ENCODE measurements at regions not wholly inside any gene's neighbourhood (a gene's known extent, or its start where the extent isn't known, plus 50 kb on each side); places are given as distances from the start of the nearest gene placed in this dataset.
"Not testable (repeated sequence)": the region's sequence is repeated elsewhere in the genome, so short reads cannot be mapped to it uniquely, and the experiment has no call there.

GRCh38 chr12:90235642-90236041, 527.0 kb upstream of the ATP2B1 start:
- Mint-ChIP-seq H3K27me3 (peaks cover 2% of the 10 kb centered on the region), H3K27ac (no peak overlapping the region), H3K36me3 (no peaks in the 10 kb centered on the region), H3K9me3 (peaks cover 2% of the 10 kb centered on the region), H3K4me1 (peaks cover 5% of the 10 kb centered on the region), H3K4me3 (no peak overlapping the region)
- ATAC-seq (ENCODE audit: low read depth) = no peak
- no peak for DNase-seq (ENCODE audit: low spot score in 2 of 2)

GRCh38 chr12:90234472-90234871, 525.8 kb upstream of the ATP2B1 start:
- H3K9me3 Mint-ChIP-seq = peaks cover 2% of the 10 kb centered on the region
- peaks cover 2% of the 10 kb centered on the region for H3K27me3 Mint-ChIP-seq
- H3K36me3 Mint-ChIP-seq = no peaks in the 10 kb centered on the region
- no peak for DNase-seq (ENCODE audit: low spot score in 2 of 2)
- no peak overlapping the region for H3K4me3 Mint-ChIP-seq
- peaks cover 5% of the 10 kb centered on the region for H3K4me1 Mint-ChIP-seq
- no peak overlapping the region for H3K27ac Mint-ChIP-seq
- ATAC-seq (ENCODE audit: low read depth) = no peak

GRCh38 chr12:90233168-90234100, 524.8 kb upstream of the ATP2B1 start:
- no peak overlapping the region for H3K27ac Mint-ChIP-seq
- ATAC-seq (ENCODE audit: low read depth) (no peak), DNase-seq (ENCODE audit: low spot score in 2 of 2) (no peak)
- peaks cover 2% of the 10 kb centered on the region for H3K9me3 Mint-ChIP-seq
- H3K4me3 Mint-ChIP-seq = no peak overlapping the region
- no peaks in the 10 kb centered on the region for H3K36me3 Mint-ChIP-seq
- peaks cover 5% of the 10 kb centered on the region for H3K4me1 Mint-ChIP-seq
- peaks cover 2% of the 10 kb centered on the region for H3K27me3 Mint-ChIP-seq

- Mint-ChIP-seq H3K27me3 (no peaks in the 10 kb centered on the region), H3K27ac (no peak overlapping the region), H3K4me3 (no peak overlapping the region), H3K36me3 (no peaks in the 10 kb centered on the region), H3K9me3 (peaks cover 2% of the 10 kb centered on the region), H3K4me1 (peaks cover 2% of the 10 kb centered on the region)
- DNase-seq (ENCODE audit: low spot score in 2 of 2) = no peak
- ATAC-seq (ENCODE audit: low read depth) = no peak
These were observed 521.0 kb upstream of the ATP2B1 start for GRCh38 chr12:90229407-90230170.

GRCh38 chr12:90226211-90226610, 517.6 kb upstream of the ATP2B1 start:
- Mint-ChIP-seq H3K4me1 (no peaks in the 10 kb centered on the region), H3K36me3 (no peaks in the 10 kb centered on the region), H3K27ac (no peak overlapping the region), H3K27me3 (no peaks in the 10 kb centered on the region), H3K9me3 (no peaks in the 10 kb centered on the region), H3K4me3 (no peak overlapping the region)
- DNase-seq (ENCODE audit: low spot score in 2 of 2) (no peak), ATAC-seq (ENCODE audit: low read depth) (no peak)

- Mint-ChIP-seq H3K27me3 (no peaks in the 10 kb centered on the region), H3K27ac (no peak overlapping the region), H3K9me3 (no peaks in the 10 kb centered on the region), H3K4me3 (no peak overlapping the region), H3K4me1 (peaks cover 6% of the 10 kb centered on the region), H3K36me3 (no peaks in the 10 kb centered on the region)
- DNase-seq (ENCODE audit: low spot score in 2 of 2) = no peak
- peak; percentile 49 for ATAC-seq (ENCODE audit: low read depth)
These were observed 508.2 kb upstream of the ATP2B1 start for GRCh38 chr12:90216815-90217214.

- H3K9me3 Mint-ChIP-seq = no peaks in the 10 kb centered on the region
- DNase-seq (ENCODE audit: low spot score in 2 of 2) (no peak), ATAC-seq (ENCODE audit: low read depth) (no peak)
- H3K4me3 Mint-ChIP-seq = no peak overlapping the region
- peaks cover 6% of the 10 kb centered on the region for H3K4me1 Mint-ChIP-seq
- no peak overlapping the region for H3K27ac Mint-ChIP-seq
- no peaks in the 10 kb centered on the region for H3K27me3 Mint-ChIP-seq
- no peaks in the 10 kb centered on the region for H3K36me3 Mint-ChIP-seq
These were observed 507.4 kb upstream of the ATP2B1 start for GRCh38 chr12:90216020-90216552.

GRCh38 chr12:90211017-90211416, 502.4 kb upstream of the ATP2B1 start:
- Mint-ChIP-seq H3K27me3 (no peaks in the 10 kb centered on the region), H3K27ac (no peak overlapping the region), H3K36me3 (peaks cover 7% of the 10 kb centered on the region), H3K4me3 (no peak overlapping the region), H3K4me1 (peaks cover 5% of the 10 kb centered on the region), H3K9me3 (peaks cover 14% of the 10 kb centered on the region)
- no peak for ATAC-seq (ENCODE audit: low read depth)
- DNase-seq (ENCODE audit: low spot score in 2 of 2) = no peak

GRCh38 chr12:90209029-90209428, 500.4 kb upstream of the ATP2B1 start:
- Mint-ChIP-seq H3K36me3 (peaks cover 7% of the 10 kb centered on the region), H3K27ac (no peak overlapping the region), H3K4me3 (no peak overlapping the region), H3K9me3 (peaks cover 14% of the 10 kb centered on the region), H3K27me3 (no peaks in the 10 kb centered on the region), H3K4me1 (peaks cover 5% of the 10 kb centered on the region)
- ATAC-seq (ENCODE audit: low read depth) (no peak), DNase-seq (ENCODE audit: low spot score in 2 of 2) (no peak)

- H3K27ac Mint-ChIP-seq, H3K27me3 Mint-ChIP-seq, H3K4me3 Mint-ChIP-seq: not testable (repeated sequence)
These were observed 499.7 kb upstream of the ATP2B1 start for GRCh38 chr12:90208379-90208778.

GRCh38 chr12:90207799-90208198, 499.2 kb upstream of the ATP2B1 start:
- DNase-seq (ENCODE audit: low spot score in 2 of 2) (no peak), ATAC-seq (ENCODE audit: low read depth) (peak; percentile 31)
- Mint-ChIP-seq H3K27ac (no peak overlapping the region), H3K36me3 (peaks cover 7% of the 10 kb centered on the region), H3K4me1 (peaks cover 5% of the 10 kb centered on the region), H3K9me3 (peaks cover 14% of the 10 kb centered on the region), H3K27me3 (no peaks in the 10 kb centered on the region), H3K4me3 (no peak overlapping the region)

More at GRCh38 chr12:90208379-90208778, 499.7 kb upstream of the ATP2B1 start:
- H3K4me1 Mint-ChIP-seq; H3K36me3 Mint-ChIP-seq; DNase-seq (ENCODE audit: low spot score in 2 of 2): not testable (repeated sequence)
- H3K9me3 Mint-ChIP-seq = peaks cover 14% of the 10 kb centered on the region
- peak; percentile 49 for ATAC-seq (ENCODE audit: low read depth)

- Mint-ChIP-seq H3K27me3 (no peaks in the 10 kb centered on the region), H3K9me3 (peaks cover 10% of the 10 kb centered on the region), H3K27ac (no peak overlapping the region), H3K36me3 (peaks cover 4% of the 10 kb centered on the region), H3K4me3 (no peak overlapping the region), H3K4me1 (peaks cover 5% of the 10 kb centered on the region)
- DNase-seq (ENCODE audit: low spot score in 2 of 2) = no peak
- no peak for ATAC-seq (ENCODE audit: low read depth)
These were observed 496.5 kb upstream of the ATP2B1 start for GRCh38 chr12:90205165-90205564.

GRCh38 chr12:90203556-90203955, 494.9 kb upstream of the ATP2B1 start:
- peaks cover 4% of the 10 kb centered on the region for H3K36me3 Mint-ChIP-seq

GRCh38 chr12:90199006-90199405, 490.4 kb upstream of the ATP2B1 start:
- Mint-ChIP-seq H3K27ac (no peak overlapping the region), H3K27me3 (no peaks in the 10 kb centered on the region), H3K4me3 (no peak overlapping the region), H3K36me3 (no peaks in the 10 kb centered on the region), H3K9me3 (no peaks in the 10 kb centered on the region), H3K4me1 (peaks cover 4% of the 10 kb centered on the region)
- DNase-seq (ENCODE audit: low spot score in 2 of 2) (no peak), ATAC-seq (ENCODE audit: low read depth) (peak; percentile 72)

More at GRCh38 chr12:90203556-90203955, 494.9 kb upstream of the ATP2B1 start:
- no peak overlapping the region for H3K4me3 Mint-ChIP-seq
- ATAC-seq (ENCODE audit: low read depth) (no peak), DNase-seq (ENCODE audit: low spot score in 2 of 2) (no peak)
- H3K4me1 Mint-ChIP-seq = peaks cover 9% of the 10 kb centered on the region
- peaks cover 4% of the 10 kb centered on the region for H3K9me3 Mint-ChIP-seq
- no peak overlapping the region for H3K27ac Mint-ChIP-seq
- H3K27me3 Mint-ChIP-seq = no peaks in the 10 kb centered on the region
